Colonic mucosa (tissue), 4 donors: ENCODE measurements at regions not wholly inside any gene's neighbourhood (a gene's known extent, or its start where the extent isn't known, plus 50 kb on each side); places are given as distances from the start of the nearest gene placed in this dataset.

Source experiments
- DNase-seq: peaks from one replicate; pipeline ENCODE4 v3.0.0-alpha.2; 2020
- H3K27ac ChIP-seq: fragments of 200-600 bp; one replicate; pipeline ENCODE4 v1.8.0; 2021
- H3K27me3 ChIP-seq: fragments of 200-600 bp; one replicate; pipeline ENCODE4 v1.8.0; 2021
- H3K36me3 ChIP-seq: fragments of 200-600 bp; one replicate; pipeline ENCODE4 v1.8.0; 2021
- H3K4me1 ChIP-seq: fragments of 200-600 bp; one replicate; pipeline ENCODE4 v1.8.0; 2021; ENCODE audit warnings: mild to moderate bottlenecking
- H3K4me3 ChIP-seq: fragments of 200-600 bp; one replicate; pipeline ENCODE4 v1.8.0; 2021
- H3K9ac ChIP-seq, 2 donors: one replicate each; pipeline ENCODE4 v1.7.0; 2013; ENCODE audit warnings: control low read depth in 2 of 2, low read depth in 2 of 2, low read length in 2 of 2
- H3K9me3 ChIP-seq: fragments of 200-600 bp; one replicate; pipeline ENCODE4 v1.8.0; 2021
- CTCF ChIP-seq: fragments of 200-600 bp; IDR thresholded peaks from one replicate; pipeline ENCODE4 v1.8.0; 2022; ENCODE audit warnings: antibody characterized with exemption, mild to moderate bottlenecking
- intact Hi-C: fragments of 100-400 bp; cut with DNase I; formaldehyde crosslinking; loops from one replicate; pipeline ENCODE4 v1.14.1; 2022
- donor health status: healthy.
- donor health status: DM: no; HTN: no; CAD: no.
- donor health status: DM: no; HTN: no; CAD: no.

GRCh38 chr15:81915990-81916389 is 129.8 kb downstream of the MEX3B start:
- no peaks in the 10 kb centered on the region for H3K9me3 ChIP-seq
- no peak overlapping the region for H3K9ac ChIP-seq
- H3K4me1 ChIP-seq: no peaks in the 10 kb centered on the region
- no peaks in the 10 kb centered on the region for H3K36me3 ChIP-seq
- no peak overlapping the region for H3K4me3 ChIP-seq
- H3K27me3 ChIP-seq: no peaks in the 10 kb centered on the region
- intact Hi-C loops: no loop called here
- no peak for TF ChIP-seq CTCF
- H3K27ac ChIP-seq: no peak overlapping the region
- no peak for DNase-seq

- no peak for DNase-seq
- Histone ChIP-seq H3K4me1 (no peaks in the 10 kb centered on the region), H3K27ac (no peak overlapping the region), H3K9me3 (no peaks in the 10 kb centered on the region), H3K9ac (no peak overlapping the region), H3K27me3 (no peaks in the 10 kb centered on the region), H3K4me3 (no peak overlapping the region), H3K36me3 (no peaks in the 10 kb centered on the region)
- intact Hi-C loops: no loop called here
- no peak for TF ChIP-seq CTCF
These were observed 131.0 kb downstream of the MEX3B start for GRCh38 chr15:81914734-81915256.

- intact Hi-C loops: no loop called here
- Histone ChIP-seq H3K4me3 (no peak overlapping the region), H3K27ac (no peak overlapping the region), H3K9ac (no peak overlapping the region), H3K36me3 (no peaks in the 10 kb centered on the region), H3K9me3 (no peaks in the 10 kb centered on the region), H3K27me3 (no peaks in the 10 kb centered on the region), H3K4me1 (no peaks in the 10 kb centered on the region)
- no peak for TF ChIP-seq CTCF
- no peak for DNase-seq
These were observed 131.5 kb downstream of the MEX3B start for GRCh38 chr15:81914333-81914732.

- TF ChIP-seq CTCF: no peak
- Histone ChIP-seq H3K4me3 (no peak overlapping the region), H3K4me1 (no peaks in the 10 kb centered on the region), H3K9ac (no peak overlapping the region), H3K36me3 (no peaks in the 10 kb centered on the region), H3K27me3 (no peaks in the 10 kb centered on the region), H3K9me3 (no peaks in the 10 kb centered on the region), H3K27ac (no peak overlapping the region)
- intact Hi-C loops: no loop called here
- DNase-seq: no peak
These were observed 134.5 kb downstream of the MEX3B start for GRCh38 chr15:81911022-81911971.

- H3K27me3 ChIP-seq: no peaks in the 10 kb centered on the region
- no peak overlapping the region for H3K4me3 ChIP-seq
- H3K36me3 ChIP-seq: no peaks in the 10 kb centered on the region
- no peak for DNase-seq
- no peaks in the 10 kb centered on the region for H3K9me3 ChIP-seq
- intact Hi-C loops: no loop called here
- no peak for TF ChIP-seq CTCF
- H3K27ac ChIP-seq: no peak overlapping the region
- no peak overlapping the region for H3K9ac ChIP-seq
- H3K4me1 ChIP-seq: no peaks in the 10 kb centered on the region
These were observed 135.3 kb downstream of the MEX3B start for GRCh38 chr15:81910355-81911021.
